OCI-LY7 (cell line): ENCODE measurements at regions not wholly inside any gene's neighbourhood (a gene's known extent, or its start where the extent isn't known, plus 50 kb on each side); places are given as distances from the start of the nearest gene placed in this dataset.

Experiments
- CTCF ChIP-seq: fragments of 200-600 bp; sonication (generic); conservative IDR thresholded peaks from 2 replicates; pipeline ENCODE4 v1.5.1; 2014; ENCODE audit warnings: mild to moderate bottlenecking, antibody characterized with exemption, low read length, moderate library complexity, mixed read lengths
- EZH2phosphoT487 ChIP-seq: fragments of 200-600 bp; sonication (generic); IDR thresholded peaks from 2 replicates; pipeline ENCODE4 v1.6.1; 2018; ENCODE audit warnings: low read depth, borderline replicate concordance, mild to moderate bottlenecking, mixed run types, antibody characterized with exemption, low read length, moderate library complexity, mixed read lengths

- TF ChIP-seq CTCF: peak; percentile 45; the same call in 1 of the 2 replicates
- TF ChIP-seq EZH2phosphoT487: no peak
Observed at GRCh38 chr5:136805466-136805865, 440.1 kb upstream of the TRPC7 start.
